CD14-positive monocyte (primary cell): ENCODE measurements at regions not wholly inside any gene's neighbourhood (a gene's known extent, or its start where the extent isn't known, plus 50 kb on each side); places are given as distances from the start of the nearest gene placed in this dataset.
A peak's percentile ranks its signal among the peaks of the same experiment; 100 is the strongest.

ENCODE experiments used
- DNase-seq, 3 donors: peaks; one replicate each; pipeline ENCODE4 v3.0.0-alpha.2; 2011 to 2022
- H2AFZ ChIP-seq: 2 replicates; pipeline ENCODE4 v1.6.0; 2012; ENCODE audit warnings: mild to moderate bottlenecking, low read depth, low read length, inconsistent platforms; ENCODE audit not compliant: insufficient read depth, poor library complexity, severe bottlenecking
- H3K27ac ChIP-seq, 2 donors: 1 replicate in 1 of 2; 2 replicates in 1 of 2; pipeline ENCODE4 v1.5.1; 2012 to 2013; ENCODE audit warnings: low read length in 2 of 2, control low read depth in 1 of 2, inconsistent platforms in 1 of 2, low read depth in 1 of 2, mild to moderate bottlenecking in 1 of 2
- H3K27me3 ChIP-seq, 2 donors: one replicate each; pipeline versions ENCODE4 v1.6.0 to v1.6.1; 2011 to 2013; ENCODE audit warnings: low read length in 2 of 2; ENCODE audit not compliant: control insufficient read depth in 2 of 2, insufficient read depth in 2 of 2
- H3K36me3 ChIP-seq, 2 donors: replicated peaks in 1 of 2; 1 replicate in 1 of 2; 2 replicates in 1 of 2; pipeline versions ENCODE4 v1.5.1 to v1.6.1; 2012 to 2013; ENCODE audit warnings: low read length in 2 of 2, control low read depth in 1 of 2, inconsistent platforms in 1 of 2, mild to moderate bottlenecking in 1 of 2; ENCODE audit not compliant: insufficient read depth in 2 of 2, control insufficient read depth in 1 of 2
- H3K4me1 ChIP-seq, 2 donors: 1 replicate in 1 of 2; 2 replicates in 1 of 2; pipeline versions ENCODE4 v1.5.1 to v1.6.1; 2012 to 2013; ENCODE audit warnings: low read length in 2 of 2, control low read depth in 1 of 2, inconsistent platforms in 1 of 2, mild to moderate bottlenecking in 1 of 2, moderate library complexity in 1 of 2; ENCODE audit not compliant: insufficient read depth in 2 of 2, control insufficient read depth in 1 of 2
- H3K4me2 ChIP-seq: replicated peaks from 2 replicates; pipeline ENCODE3; 2012; ENCODE audit warnings: low read length, moderate library complexity, mild to moderate bottlenecking; ENCODE audit not compliant: poor library complexity, severe bottlenecking; ENCODE audit errors: extremely low read depth
- H3K4me3 ChIP-seq, 3 experiments: fragments of 200-600 bp in 1 of 3; sonication (generic) in 1 of 3; replicated peaks in 1 of 3; 1 replicate in 2 of 3; 2 replicates in 1 of 3; pipeline ENCODE4 v1.5.1; 2011 to 2013; ENCODE audit warnings: low read length in 3 of 3, mild to moderate bottlenecking in 3 of 3, control low read depth in 2 of 3, low read depth in 2 of 3, inconsistent platforms in 1 of 3, moderate library complexity in 1 of 3
- H3K79me2 ChIP-seq: 2 replicates; pipeline ENCODE4 v1.6.0; 2012; ENCODE audit warnings: mild to moderate bottlenecking, control low read depth, inconsistent platforms, low read length, moderate library complexity; ENCODE audit not compliant: insufficient read depth
- H3K9ac ChIP-seq: 2 replicates; pipeline ENCODE4 v1.6.0; 2017; ENCODE audit warnings: low read length, mild to moderate bottlenecking; ENCODE audit not compliant: insufficient read depth, poor library complexity, severe bottlenecking
- H3K9me3 ChIP-seq, 2 donors: replicated peaks in 1 of 2; 1 replicate in 1 of 2; 2 replicates in 1 of 2; pipeline versions ENCODE4 v1.5.1 to v1.6.1; 2012 to 2013; ENCODE audit warnings: low read length in 2 of 2, control low read depth in 1 of 2; ENCODE audit not compliant: control insufficient read depth in 1 of 2, insufficient read depth in 1 of 2
- H4K20me1 ChIP-seq: 2 replicates; pipeline ENCODE4 v1.6.0; 2012; ENCODE audit warnings: mild to moderate bottlenecking, low read length, control low read depth, moderate library complexity; ENCODE audit not compliant: insufficient read depth
- H3K27ac Mint-ChIP-seq, 7 donors: one replicate each; pipeline ENCODE4 v1.8.0; 2020; ENCODE audit warnings: mild to moderate bottlenecking in 7 of 7, mixed read lengths in 7 of 7, moderate library complexity in 6 of 7, inconsistent platforms in 2 of 7
- H3K27me3 Mint-ChIP-seq, 3 donors: one replicate each; pipeline ENCODE4 v1.8.0; 2021 to 2022; ENCODE audit warnings: low read depth in 3 of 3, mild to moderate bottlenecking in 3 of 3, mixed read lengths in 3 of 3, moderate library complexity in 3 of 3, inconsistent platforms in 1 of 3
- H3K36me3 Mint-ChIP-seq, 2 donors: one replicate each; pipeline ENCODE4 v1.8.0; 2020; ENCODE audit warnings: mixed read lengths in 2 of 2, inconsistent platforms in 1 of 2, mild to moderate bottlenecking in 1 of 2
- H3K4me1 Mint-ChIP-seq: one replicate; pipeline ENCODE4 v1.8.0; 2020; ENCODE audit warnings: mild to moderate bottlenecking, mixed read lengths
- H3K4me3 Mint-ChIP-seq, 2 donors: one replicate each; pipeline ENCODE4 v1.8.0; 2020; ENCODE audit warnings: mild to moderate bottlenecking in 2 of 2, mixed read lengths in 2 of 2, moderate library complexity in 1 of 2
- H3K9me3 Mint-ChIP-seq, 7 donors: one replicate each; pipeline ENCODE4 v1.8.0; 2020 to 2022; ENCODE audit warnings: mixed read lengths in 7 of 7, mild to moderate bottlenecking in 6 of 7, moderate library complexity in 6 of 7, inconsistent platforms in 2 of 7
- CTCF ChIP-seq: fragments of 200-600 bp; IDR thresholded peaks from one replicate; pipeline ENCODE4 v1.8.0; 2022; ENCODE audit warnings: antibody characterized with exemption, mild to moderate bottlenecking
- WGBS: methylation state at CpG from one replicate; pipeline ENCODE4 v1.1.5; 2013; ENCODE audit warnings: missing lambda C conversion rate; ENCODE audit not compliant: insufficient coverage; 5-methylcytosine and 5-hydroxymethylcytosine counted together
- intact Hi-C, 2 donors: fragments of 100-400 bp; cut with micrococcal nuclease; formaldehyde crosslinking; loops; one replicate each; pipeline versions ENCODE4 v1.15.0 to v1.15.1; 2023

GRCh38 chr6:88383183-88383582 is 217.0 kb upstream of the CNR1 start:
- Mint-ChIP-seq H3K4me1 (peaks cover 12% of the 10 kb centered on the region), H3K9me3 (peaks cover 0 to 2% (median 0%) of the 10 kb centered on the region in 7 donors), H3K4me3 (no peak overlapping the region), H3K27ac (no peak overlapping the region), H3K36me3 (no peaks in the 10 kb centered on the region), H3K27me3 (peaks cover 0 to 4% (median 2%) of the 10 kb centered on the region in 3 donors)
- TF ChIP-seq CTCF, result no peak
- Histone ChIP-seq H3K4me2 (no peak overlapping the region), H3K27me3 (no peaks in the 10 kb centered on the region), H3K9ac (no peak overlapping the region), H4K20me1 (no peaks in the 10 kb centered on the region), H3K9me3 (no peaks in the 10 kb centered on the region), H3K4me1 (peaks cover 12 to 22% of the 10 kb centered on the region in 2 donors), H3K36me3 (no peaks in the 10 kb centered on the region), H3K27ac (no peak overlapping the region), H2AFZ (no peak overlapping the region), H3K79me2 (no peaks in the 10 kb centered on the region), H3K4me3 (no peak overlapping the region)
- intact Hi-C loops, result no loop called here
- DNase-seq, result no peak
- no CpG with 5 or more reads among the region's 2 CpGs for WGBS

GRCh38 chr6:88381289-88381642 is 215.1 kb upstream of the CNR1 start:
- H3K4me1 Mint-ChIP-seq, result peaks cover 12% of the 10 kb centered on the region
- H3K4me3 Mint-ChIP-seq, result no peak overlapping the region
- intact Hi-C loops, result no loop called here

More at GRCh38 chr6:88381289-88381642, 215.1 kb upstream of the CNR1 start:
- H2AFZ ChIP-seq, result no peak overlapping the region
- peaks cover 0 to 2% (median 0%) of the 10 kb centered on the region in 7 donors for H3K9me3 Mint-ChIP-seq
- peaks cover 12 to 22% of the 10 kb centered on the region in 2 donors for H3K4me1 ChIP-seq
- H3K27ac ChIP-seq, result no peak overlapping the region
- H3K4me2 ChIP-seq, result no peak overlapping the region
- no peak for TF ChIP-seq CTCF
- no peaks in the 10 kb centered on the region for H3K36me3 Mint-ChIP-seq
- peak overlapping the region in 3 of 7 donors; percentile 47 to 90 (median 75) for H3K27ac Mint-ChIP-seq
- no peak overlapping the region for H3K9ac ChIP-seq
- H3K36me3 ChIP-seq, result no peaks in the 10 kb centered on the region
- no peak for DNase-seq
- peaks cover 2 to 4% (median 3%) of the 10 kb centered on the region in 3 donors for H3K27me3 Mint-ChIP-seq
- H3K4me3 ChIP-seq, result no peak overlapping the region
- no peaks in the 10 kb centered on the region for H3K27me3 ChIP-seq
- no peaks in the 10 kb centered on the region for H3K79me2 ChIP-seq
- H4K20me1 ChIP-seq, result no peaks in the 10 kb centered on the region
- no peaks in the 10 kb centered on the region for H3K9me3 ChIP-seq
